ENCODE measurements at regions not wholly inside any gene's neighbourhood (a gene's known extent, or its start where the extent isn't known, plus 50 kb on each side); places are given as distances from the start of the nearest gene placed in this dataset.

DNA sequence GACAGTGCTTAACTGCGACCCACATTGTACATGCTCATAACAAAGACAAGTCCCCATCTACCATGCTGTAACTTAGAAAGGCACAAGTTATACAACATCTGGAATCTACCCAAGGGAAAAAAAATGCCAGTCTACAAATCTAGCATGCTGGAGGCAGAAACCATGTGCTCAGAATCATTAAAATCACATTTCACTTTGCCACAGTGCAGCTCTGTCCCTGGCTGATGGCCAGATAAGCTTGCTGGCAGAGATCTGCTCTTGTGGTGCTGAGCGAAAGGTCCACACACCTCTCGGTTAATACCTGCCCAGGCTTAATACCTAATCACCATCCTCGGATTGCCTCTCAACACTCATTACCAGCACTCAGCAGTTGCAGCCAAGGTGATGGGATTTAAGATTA, 74.1 kb upstream of the UQCRFS1 start:
- Mint-ChIP-seq H3K4me1 (peaks cover 23% of the 10 kb centered on the region), H3K9me3 (peaks cover 10% of the 10 kb centered on the region), H3K27ac (no peak overlapping the region), H3K36me3 (peaks cover 3% of the 10 kb centered on the region; the same call in 1 of the 2 replicates), H3K27me3 (ENCODE audit: low read depth) (no peaks in the 10 kb centered on the region; the same call in 1 of the 2 replicates), H3K4me3 (no peak overlapping the region)
- CTCF ChIA-PET, result interaction anchor here (1.4 kb wide), 1 partner anchor 241 kb away, joined by 7 read pairs; no protein-coding TSS in a partner anchor
- ATAC-seq, result no peak
- no peak for DNase-seq (ENCODE audit: low spot score)
- no peak for TF ChIP-seq NFYB (CRISPR knock-in tag; conservative IDR thresholded peaks at IDR 0.05; ENCODE audit: low read depth)
- TF ChIP-seq, protein P1, sequence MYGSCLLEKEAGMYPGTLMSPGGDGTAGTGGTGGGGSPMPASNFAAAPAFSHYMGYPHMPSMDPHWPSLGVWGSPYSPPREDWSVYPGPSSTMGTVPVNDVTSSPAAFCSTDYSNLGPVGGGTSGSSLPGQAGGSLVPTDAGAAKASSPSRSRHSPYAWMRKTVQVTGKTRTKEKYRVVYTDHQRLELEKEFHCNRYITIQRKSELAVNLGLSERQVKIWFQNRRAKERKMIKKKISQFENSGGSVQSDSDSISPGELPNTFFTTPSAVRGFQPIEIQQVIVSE (CRISPR knock-in tag; IDR thresholded peaks at IDR 0.05; ENCODE audit: borderline replicate concordance), result no peak
- TF ChIP-seq, protein P2, sequence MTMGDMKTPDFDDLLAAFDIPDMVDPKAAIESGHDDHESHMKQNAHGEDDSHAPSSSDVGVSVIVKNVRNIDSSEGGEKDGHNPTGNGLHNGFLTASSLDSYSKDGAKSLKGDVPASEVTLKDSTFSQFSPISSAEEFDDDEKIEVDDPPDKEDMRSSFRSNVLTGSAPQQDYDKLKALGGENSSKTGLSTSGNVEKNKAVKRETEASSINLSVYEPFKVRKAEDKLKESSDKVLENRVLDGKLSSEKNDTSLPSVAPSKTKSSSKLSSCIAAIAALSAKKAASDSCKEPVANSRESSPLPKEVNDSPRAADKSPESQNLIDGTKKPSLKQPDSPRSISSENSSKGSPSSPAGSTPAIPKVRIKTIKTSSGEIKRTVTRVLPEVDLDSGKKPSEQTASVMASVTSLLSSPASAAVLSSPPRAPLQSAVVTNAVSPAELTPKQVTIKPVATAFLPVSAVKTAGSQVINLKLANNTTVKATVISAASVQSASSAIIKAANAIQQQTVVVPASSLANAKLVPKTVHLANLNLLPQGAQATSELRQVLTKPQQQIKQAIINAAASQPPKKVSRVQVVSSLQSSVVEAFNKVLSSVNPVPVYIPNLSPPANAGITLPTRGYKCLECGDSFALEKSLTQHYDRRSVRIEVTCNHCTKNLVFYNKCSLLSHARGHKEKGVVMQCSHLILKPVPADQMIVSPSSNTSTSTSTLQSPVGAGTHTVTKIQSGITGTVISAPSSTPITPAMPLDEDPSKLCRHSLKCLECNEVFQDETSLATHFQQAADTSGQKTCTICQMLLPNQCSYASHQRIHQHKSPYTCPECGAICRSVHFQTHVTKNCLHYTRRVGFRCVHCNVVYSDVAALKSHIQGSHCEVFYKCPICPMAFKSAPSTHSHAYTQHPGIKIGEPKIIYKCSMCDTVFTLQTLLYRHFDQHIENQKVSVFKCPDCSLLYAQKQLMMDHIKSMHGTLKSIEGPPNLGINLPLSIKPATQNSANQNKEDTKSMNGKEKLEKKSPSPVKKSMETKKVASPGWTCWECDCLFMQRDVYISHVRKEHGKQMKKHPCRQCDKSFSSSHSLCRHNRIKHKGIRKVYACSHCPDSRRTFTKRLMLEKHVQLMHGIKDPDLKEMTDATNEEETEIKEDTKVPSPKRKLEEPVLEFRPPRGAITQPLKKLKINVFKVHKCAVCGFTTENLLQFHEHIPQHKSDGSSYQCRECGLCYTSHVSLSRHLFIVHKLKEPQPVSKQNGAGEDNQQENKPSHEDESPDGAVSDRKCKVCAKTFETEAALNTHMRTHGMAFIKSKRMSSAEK (CRISPR knock-in tag; IDR thresholded peaks at IDR 0.05; ENCODE audit: borderline replicate concordance), result no peak
- TF ChIP-seq, protein P3, sequence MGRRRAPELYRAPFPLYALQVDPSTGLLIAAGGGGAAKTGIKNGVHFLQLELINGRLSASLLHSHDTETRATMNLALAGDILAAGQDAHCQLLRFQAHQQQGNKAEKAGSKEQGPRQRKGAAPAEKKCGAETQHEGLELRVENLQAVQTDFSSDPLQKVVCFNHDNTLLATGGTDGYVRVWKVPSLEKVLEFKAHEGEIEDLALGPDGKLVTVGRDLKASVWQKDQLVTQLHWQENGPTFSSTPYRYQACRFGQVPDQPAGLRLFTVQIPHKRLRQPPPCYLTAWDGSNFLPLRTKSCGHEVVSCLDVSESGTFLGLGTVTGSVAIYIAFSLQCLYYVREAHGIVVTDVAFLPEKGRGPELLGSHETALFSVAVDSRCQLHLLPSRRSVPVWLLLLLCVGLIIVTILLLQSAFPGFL (CRISPR knock-in tag; IDR thresholded peaks at IDR 0.05; ENCODE audit: borderline replicate concordance), result no peak
- TF ChIP-seq ZNF423 (CRISPR knock-in tag; IDR thresholded peaks at IDR 0.05), result no peak
- no peak for TF ChIP-seq RORB (CRISPR knock-in tag; IDR thresholded peaks at IDR 0.05)
- TF ChIP-seq FOXK1 (CRISPR knock-in tag; IDR thresholded peaks at IDR 0.05), result no peak
- no peak for TF ChIP-seq RELA (CRISPR knock-in tag; IDR thresholded peaks at IDR 0.05; ENCODE audit: borderline replicate concordance)
- no peak for TF ChIP-seq CREM (CRISPR knock-in tag; IDR thresholded peaks at IDR 0.05)
- TF ChIP-seq ZNF232 (CRISPR knock-in tag; IDR thresholded peaks at IDR 0.05), result no peak
- POLR2A ChIA-PET, result no interaction called here

DNA sequence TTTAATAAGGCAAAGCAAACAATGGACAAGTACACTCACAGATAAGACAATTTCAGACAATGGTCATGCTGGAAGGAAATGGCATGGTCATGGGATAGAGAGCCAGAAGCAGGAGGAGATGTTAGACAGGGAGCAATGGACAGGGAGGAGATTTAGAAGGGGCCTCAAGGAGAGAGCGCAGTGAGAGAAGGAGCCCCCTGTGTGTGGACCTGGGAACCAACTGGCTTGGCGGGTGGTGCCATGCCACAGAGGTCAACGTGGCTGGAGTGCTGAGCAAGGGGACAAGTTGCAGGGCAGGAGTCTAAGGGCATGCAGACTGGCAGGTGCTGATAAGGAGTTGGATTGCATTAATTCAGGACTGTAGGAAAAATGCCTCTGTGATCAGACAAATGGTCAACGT, 75.3 kb upstream of the UQCRFS1 start:
- Mint-ChIP-seq H3K4me3 (no peak overlapping the region), H3K27me3 (ENCODE audit: low read depth) (peaks cover under 1% of the 10 kb centered on the region; the same call in 1 of the 2 replicates)
- POLR2A ChIA-PET, result no interaction called here

More for the DNA sequence above, 75.3 kb upstream of the UQCRFS1 start:
- Mint-ChIP-seq H3K27ac (no peak overlapping the region), H3K9me3 (peaks cover 10% of the 10 kb centered on the region), H3K4me1 (peaks cover 23% of the 10 kb centered on the region), H3K36me3 (peaks cover 3% of the 10 kb centered on the region; the same call in 1 of the 2 replicates)
- ATAC-seq, result no peak
- CTCF ChIA-PET, result interaction anchor here (0.8 to 1.4 kb wide), 3 partner anchors 191 to 240 kb away, joined by 3 to 7 read pairs (median 4); no protein-coding TSS in a partner anchor
- TF ChIP-seq ZNF423 (CRISPR knock-in tag; IDR thresholded peaks at IDR 0.05) (no peak), HMGA2 (CRISPR knock-in tag; IDR thresholded peaks at IDR 0.05) (no peak), GRHL2 (CRISPR knock-in tag; IDR thresholded peaks at IDR 0.05; ENCODE audit: insufficient replicate concordance, severe bottlenecking) (no peak), TEAD1 (CRISPR knock-in tag; IDR thresholded peaks at IDR 0.05) (no peak), ZNF416 (CRISPR knock-in tag; IDR thresholded peaks at IDR 0.05) (no peak), OVOL2 (CRISPR knock-in tag; IDR thresholded peaks at IDR 0.05; ENCODE audit: borderline replicate concordance) (no peak)
- TF ChIP-seq, protein P4, sequence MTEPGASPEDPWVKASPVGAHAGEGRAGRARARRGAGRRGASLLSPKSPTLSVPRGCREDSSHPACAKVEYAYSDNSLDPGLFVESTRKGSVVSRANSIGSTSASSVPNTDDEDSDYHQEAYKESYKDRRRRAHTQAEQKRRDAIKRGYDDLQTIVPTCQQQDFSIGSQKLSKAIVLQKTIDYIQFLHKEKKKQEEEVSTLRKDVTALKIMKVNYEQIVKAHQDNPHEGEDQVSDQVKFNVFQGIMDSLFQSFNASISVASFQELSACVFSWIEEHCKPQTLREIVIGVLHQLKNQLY (CRISPR knock-in tag; IDR thresholded peaks at IDR 0.05), result no peak
- TF ChIP-seq, protein P5, sequence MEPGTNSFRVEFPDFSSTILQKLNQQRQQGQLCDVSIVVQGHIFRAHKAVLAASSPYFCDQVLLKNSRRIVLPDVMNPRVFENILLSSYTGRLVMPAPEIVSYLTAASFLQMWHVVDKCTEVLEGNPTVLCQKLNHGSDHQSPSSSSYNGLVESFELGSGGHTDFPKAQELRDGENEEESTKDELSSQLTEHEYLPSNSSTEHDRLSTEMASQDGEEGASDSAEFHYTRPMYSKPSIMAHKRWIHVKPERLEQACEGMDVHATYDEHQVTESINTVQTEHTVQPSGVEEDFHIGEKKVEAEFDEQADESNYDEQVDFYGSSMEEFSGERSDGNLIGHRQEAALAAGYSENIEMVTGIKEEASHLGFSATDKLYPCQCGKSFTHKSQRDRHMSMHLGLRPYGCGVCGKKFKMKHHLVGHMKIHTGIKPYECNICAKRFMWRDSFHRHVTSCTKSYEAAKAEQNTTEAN (CRISPR knock-in tag; IDR thresholded peaks at IDR 0.05), result no peak
- TF ChIP-seq, protein P6, sequence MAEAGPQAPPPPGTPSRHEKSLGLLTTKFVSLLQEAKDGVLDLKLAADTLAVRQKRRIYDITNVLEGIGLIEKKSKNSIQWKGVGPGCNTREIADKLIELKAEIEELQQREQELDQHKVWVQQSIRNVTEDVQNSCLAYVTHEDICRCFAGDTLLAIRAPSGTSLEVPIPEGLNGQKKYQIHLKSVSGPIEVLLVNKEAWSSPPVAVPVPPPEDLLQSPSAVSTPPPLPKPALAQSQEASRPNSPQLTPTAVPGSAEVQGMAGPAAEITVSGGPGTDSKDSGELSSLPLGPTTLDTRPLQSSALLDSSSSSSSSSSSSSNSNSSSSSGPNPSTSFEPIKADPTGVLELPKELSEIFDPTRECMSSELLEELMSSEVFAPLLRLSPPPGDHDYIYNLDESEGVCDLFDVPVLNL (CRISPR knock-in tag; IDR thresholded peaks at IDR 0.05; ENCODE audit: borderline replicate concordance, low read depth), result no peak
- TF ChIP-seq, protein P7, sequence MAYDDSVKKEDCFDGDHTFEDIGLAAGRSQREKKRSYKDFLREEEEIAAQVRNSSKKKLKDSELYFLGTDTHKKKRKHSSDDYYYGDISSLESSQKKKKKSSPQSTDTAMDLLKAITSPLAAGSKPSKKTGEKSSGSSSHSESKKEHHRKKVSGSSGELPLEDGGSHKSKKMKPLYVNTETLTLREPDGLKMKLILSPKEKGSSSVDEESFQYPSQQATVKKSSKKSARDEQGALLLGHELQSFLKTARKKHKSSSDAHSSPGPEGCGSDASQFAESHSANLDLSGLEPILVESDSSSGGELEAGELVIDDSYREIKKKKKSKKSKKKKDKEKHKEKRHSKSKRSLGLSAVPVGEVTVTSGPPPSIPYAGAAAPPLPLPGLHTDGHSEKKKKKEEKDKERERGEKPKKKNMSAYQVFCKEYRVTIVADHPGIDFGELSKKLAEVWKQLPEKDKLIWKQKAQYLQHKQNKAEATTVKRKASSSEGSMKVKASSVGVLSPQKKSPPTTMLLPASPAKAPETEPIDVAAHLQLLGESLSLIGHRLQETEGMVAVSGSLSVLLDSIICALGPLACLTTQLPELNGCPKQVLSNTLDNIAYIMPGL (CRISPR knock-in tag; IDR thresholded peaks at IDR 0.05), result no peak
- no peak for DNase-seq (ENCODE audit: low spot score)

Measured in WTC11 (cell line).